A549 (cell line): ENCODE measurements at regions not wholly inside any gene's neighbourhood (a gene's known extent, or its start where the extent isn't known, plus 50 kb on each side); places are given as distances from the start of the nearest gene placed in this dataset.

Experiments used
- ATAC-seq, 2 experiments: fragments of 200-7000 bp in 1 of 2; fragments of >200 bp in 1 of 2; cut with Nextera tagmentation in 1 of 2; cut with Tn5 transposase in 1 of 2; 3 replicates each; pipeline versions ENCODE4 v1.8.0 to v1.9.1; 2018 to 2020; ENCODE audit warnings: mild to moderate bottlenecking in 1 of 2, moderate library complexity in 1 of 2
- CTCF ChIA-PET: fragments of 300-600 bp; sonication (Branson Sonifier 250); formaldehyde crosslinking; extraction: SDS; loops from one replicate; lab custom pipeline; 2021; ENCODE audit warnings: antibody characterized with exemption, inconsistent platforms; lab: Yijun Ruan, JAX
- POLR2A ChIA-PET: fragments of 350-600 bp; formaldehyde crosslinking; extraction: SDS; loops from one replicate; lab custom pipeline; 2021; ENCODE audit warnings: antibody characterized with exemption, inconsistent platforms; lab: Yijun Ruan, JAX
- DNase-seq, 2 experiments: peaks; one replicate each; pipeline versions ENCODE4 v3.0.0 to v3.0.0-alpha.2; 2011 to 2016; ENCODE audit warnings: low read depth in 1 of 2, low spot score in 1 of 2
- FAIRE-seq: peaks from 2 replicates; lab custom pipeline; 2011; peaks lifted over from hg19 to GRCh38; lab: Jason Lieb, UNC
- H3K27ac ChIP-seq, 2 experiments: fragments of >200 bp; sonication (Bioruptor Twin); formaldehyde crosslinking; 3 replicates each; pipeline ENCODE4 v1.5.1; 2016 to 2017
- H3K4me1 ChIP-seq: fragments of >200 bp; sonication (Bioruptor Twin); formaldehyde crosslinking; 3 replicates; pipeline ENCODE4 v1.6.1; 2016
- H3K4me2 ChIP-seq: fragments of >200 bp; sonication (Bioruptor Twin); formaldehyde crosslinking; 3 replicates; pipeline ENCODE4 v1.6.1; 2016
- H3K4me3 ChIP-seq: fragments of >200 bp; sonication (Bioruptor Twin); formaldehyde crosslinking; 3 replicates; pipeline ENCODE4 v1.5.1; 2016
- H3K9me3 ChIP-seq: fragments of >200 bp; sonication (Bioruptor Twin); formaldehyde crosslinking; 3 replicates; pipeline ENCODE4 v1.6.1; 2016
- ATOH8 ChIP-seq: fragments of 250-450 bp; sonication (Bioruptor Pico); IDR thresholded peaks from 2 replicates; pipeline ENCODE4 v1.5.0; 2020; ENCODE audit warnings: low read depth, mild to moderate bottlenecking, moderate library complexity
- CEBPB ChIP-seq, 2 experiments: fragments of >200 bp in 1 of 2; sonication (Bioruptor Twin) in 1 of 2; formaldehyde crosslinking in 1 of 2; IDR thresholded peaks; 2 replicates each; pipeline ENCODE4 v1.6.1; 2012 to 2016
- EHF ChIP-seq: fragments of 250-450 bp; sonication (Bioruptor Pico); IDR thresholded peaks from 2 replicates; pipeline ENCODE4 v1.5.0; 2020; ENCODE audit warnings: mild to moderate bottlenecking
- EHMT2 ChIP-seq: fragments of 200-600 bp; sonication (generic); IDR thresholded peaks from 2 replicates; pipeline ENCODE4 v1.6.1; 2016; ENCODE audit warnings: antibody characterized with exemption, low read depth, mild to moderate bottlenecking, moderate library complexity
- ESRRA ChIP-seq: fragments of 150-350 bp; IDR thresholded peaks from 2 replicates; pipeline ENCODE4 v1.6.1; 2014; ENCODE audit warnings: mild to moderate bottlenecking, low read length, borderline replicate concordance
- FOSB ChIP-seq: fragments of 250-450 bp; sonication (Bioruptor Pico); IDR thresholded peaks from 2 replicates; pipeline ENCODE4 v1.5.0; 2020; ENCODE audit warnings: mild to moderate bottlenecking, moderate library complexity
- FOSL2 ChIP-seq, 2 experiments: fragments of 450-650 bp in 1 of 2; fragments of >200 bp in 1 of 2; sonication (Bioruptor Twin) in 1 of 2; formaldehyde crosslinking; IDR thresholded peaks; 2 replicates each; pipeline versions ENCODE4 v1.5.0 to v1.6.1; 2016 to 2020; ENCODE audit warnings: mild to moderate bottlenecking in 1 of 2, moderate library complexity in 1 of 2
- GATA3 ChIP-seq: IDR thresholded peaks from 2 replicates; pipeline ENCODE4 v1.6.1; 2012; ENCODE audit warnings: borderline replicate concordance
- HDAC2 ChIP-seq: fragments of 200-600 bp; sonication (generic); IDR thresholded peaks from 2 replicates; pipeline ENCODE4 v1.6.1; 2016
- HES2 ChIP-seq: fragments of >200 bp; sonication (Bioruptor Twin); formaldehyde crosslinking; IDR thresholded peaks from 2 replicates; pipeline ENCODE4 v1.6.1; 2016
- MAFK ChIP-seq: fragments of 450-650 bp; IDR thresholded peaks from 2 replicates; pipeline ENCODE4 v1.6.1; 2014; ENCODE audit not compliant: partially characterized antibody
- MYC ChIP-seq: IDR thresholded peaks from 2 replicates; pipeline ENCODE4 v1.6.1; 2012; ENCODE audit warnings: mild to moderate bottlenecking, inconsistent platforms, low read length, improper control_type of control experiment, borderline replicate concordance
- NFE2L2 ChIP-seq: fragments of 150-350 bp; conservative IDR thresholded peaks from 2 replicates; pipeline ENCODE4 v1.6.1; 2014; ENCODE audit warnings: low read length
- NR3C1 ChIP-seq: fragments of >200 bp; sonication (Bioruptor Twin); formaldehyde crosslinking; IDR thresholded peaks from 3 replicates; pipeline ENCODE4 v1.6.1; 2017
- PBX3 ChIP-seq: IDR thresholded peaks from 2 replicates; pipeline ENCODE4 v1.6.1; 2012
- PHF8 ChIP-seq: fragments of 200-600 bp; sonication (generic); IDR thresholded peaks from 2 replicates; pipeline ENCODE4 v1.6.1; 2016; ENCODE audit warnings: low read depth, mild to moderate bottlenecking, antibody characterized with exemption, moderate library complexity, borderline replicate concordance
- POLR2AphosphoS2 ChIP-seq: conservative IDR thresholded peaks from 2 replicates; pipeline ENCODE4 v1.6.1; 2012; ENCODE audit warnings: low read length, improper control_type of control experiment, inconsistent platforms
- RARB ChIP-seq: fragments of 250-450 bp; sonication (Bioruptor Pico); IDR thresholded peaks from 2 replicates; pipeline ENCODE4 v1.8.0; 2021; ENCODE audit warnings: mild to moderate bottlenecking, moderate library complexity
- RNF2 ChIP-seq: fragments of 200-600 bp; sonication (generic); IDR thresholded peaks from 2 replicates; pipeline ENCODE4 v1.6.1; 2016; ENCODE audit warnings: low read depth, mild to moderate bottlenecking, antibody characterized with exemption, moderate library complexity, borderline replicate concordance
- SMC3 ChIP-seq: fragments of >200 bp; sonication (Bioruptor Twin); formaldehyde crosslinking; IDR thresholded peaks from 3 replicates; pipeline ENCODE4 v1.6.1; 2018; ENCODE audit warnings: inconsistent platforms
- ZFP36 ChIP-seq: fragments of 450-650 bp; IDR thresholded peaks from 2 replicates; pipeline ENCODE4 v1.6.1; 2014; ENCODE audit warnings: borderline replicate concordance; ENCODE audit not compliant: partially characterized antibody
- ZSCAN20 ChIP-seq: fragments of 250-450 bp; sonication (Bioruptor Pico); IDR thresholded peaks from 2 replicates; pipeline ENCODE4 v1.8.0; 2022; ENCODE audit warnings: mild to moderate bottlenecking, moderate library complexity
- WGBS: methylation state at CpG from one replicate; pipeline ENCODE4 v1.1.6; 2017; ENCODE audit errors: missing lambda C conversion rate; 5-methylcytosine and 5-hydroxymethylcytosine counted together

DNA sequence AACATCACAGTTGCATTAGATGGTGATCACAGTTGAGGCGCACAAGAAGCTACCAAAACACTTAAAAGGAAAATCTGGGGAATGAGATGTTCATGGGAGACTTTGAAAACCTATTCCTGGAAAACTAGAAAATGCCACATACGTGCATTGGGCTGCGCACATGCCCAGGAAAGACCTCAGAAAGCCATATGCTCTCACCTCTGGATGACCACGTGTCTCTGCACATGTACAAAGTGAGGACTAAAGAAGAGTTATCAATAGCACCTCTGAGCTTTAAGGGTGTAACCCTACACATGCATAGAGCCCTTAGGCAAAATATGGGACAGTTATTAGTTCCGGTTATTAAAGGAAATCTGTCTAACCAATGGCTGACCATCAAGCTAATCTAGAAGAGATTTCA, 77.7 kb downstream of the CRPPA start:
- Histone ChIP-seq H3K4me3 (no peak overlapping the region), H3K4me2 (no peak overlapping the region), H3K27ac (no peak overlapping the region), H3K4me1 (no peaks in the 10 kb centered on the region), H3K9me3 (no peaks in the 10 kb centered on the region)
- FAIRE-seq (no peak), DNase-seq (no peak), ATAC-seq (no peak)
- CTCF ChIA-PET = no interaction called here
- TF ChIP-seq GATA3 = no peak
- no peak for TF ChIP-seq FOSL2 (IDR thresholded peaks at IDR 0.05)
- no peak for TF ChIP-seq FOSL2 (CRISPR knock-in tag; IDR thresholded peaks at IDR 0.05)
- no peak for TF ChIP-seq ESRRA
- TF ChIP-seq ATOH8 (CRISPR knock-in tag) = no peak
- TF ChIP-seq FOSB (CRISPR knock-in tag) = no peak
- WGBS = 51% methylated on average over 5 of the region's 5 CpGs
- POLR2A ChIA-PET = no interaction called here

- ChIA-PET POLR2A (no interaction called here), CTCF (no interaction called here)
- Histone ChIP-seq H3K4me1 (no peaks in the 10 kb centered on the region), H3K9me3 (no peaks in the 10 kb centered on the region), H3K4me2 (no peak overlapping the region), H3K4me3 (no peak overlapping the region), H3K27ac (no peak overlapping the region)
- TF ChIP-seq HES2 = no peak
- TF ChIP-seq EHMT2 = no peak
- TF ChIP-seq PHF8 = no peak
- no peak for TF ChIP-seq ZFP36
- no peak for TF ChIP-seq SMC3
- no peak for TF ChIP-seq RARB
- TF ChIP-seq FOSB (CRISPR knock-in tag) = no peak
- no peak for TF ChIP-seq MAFK
- TF ChIP-seq POLR2AphosphoS2 = no peak
- no peak for TF ChIP-seq EHF (CRISPR knock-in tag)
- TF ChIP-seq NR3C1 = no peak
- TF ChIP-seq NFE2L2 = no peak
- TF ChIP-seq CEBPB (IDR thresholded peaks at IDR 0.05) = no peak
- TF ChIP-seq PBX3 = no peak
- TF ChIP-seq ZSCAN20 (CRISPR knock-in tag) = no peak
- TF ChIP-seq RNF2 = no peak
- TF ChIP-seq MYC = no peak
- TF ChIP-seq GATA3 = no peak
- TF ChIP-seq HDAC2 = no peak
- no peak for FAIRE-seq
- ATAC-seq = no peak
- DNase-seq = no peak
- 55% methylated on average over 1 of the region's 1 CpG for WGBS
These were observed 83.3 kb downstream of the CRPPA start for GRCh38 chr7:16338065-16338464.

DNA sequence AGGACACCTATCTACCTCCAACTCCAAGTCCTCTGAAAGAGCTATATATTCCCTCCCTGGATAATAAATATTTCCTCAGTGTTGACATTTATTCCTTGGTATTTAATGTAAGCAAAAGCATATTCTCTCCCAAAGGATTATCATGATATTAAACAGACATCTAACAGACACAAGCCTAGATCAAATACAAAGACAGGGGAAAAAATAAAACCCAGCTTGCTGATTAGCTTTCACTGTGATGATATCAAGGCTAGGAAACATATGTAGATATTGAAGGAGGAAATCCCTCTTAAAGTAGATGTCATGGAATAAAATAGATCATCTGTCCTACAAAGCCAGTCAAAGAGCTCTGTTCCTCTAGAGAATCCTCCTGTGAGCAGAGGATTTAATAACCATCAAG, 95.2 kb downstream of the CRPPA start:
- POLR2A ChIA-PET = no interaction called here
- no peaks in the 10 kb centered on the region for H3K9me3 ChIP-seq
- ATAC-seq = no peak
- FAIRE-seq = no peak
- TF ChIP-seq NFE2L2 (no peak), CEBPB (IDR thresholded peaks at IDR 0.05) (no peak)
- TF ChIP-seq, all 56 proteins: peak for 0
- CTCF ChIA-PET = no interaction called here
- no peak overlapping the region for H3K4me2 ChIP-seq
- H3K27ac ChIP-seq = no peak overlapping the region
- H3K4me1 ChIP-seq = no peaks in the 10 kb centered on the region
- H3K4me3 ChIP-seq = no peak overlapping the region
- no peak for DNase-seq
